ENCODE measurements at regions not wholly inside any gene's neighbourhood (a gene's known extent, or its start where the extent isn't known, plus 50 kb on each side); places are given as distances from the start of the nearest gene placed in this dataset.
A peak's percentile ranks its signal among the peaks of the same experiment; 100 is the strongest.

- DNase-seq, result no peak
- Histone ChIP-seq H3K4me2 (0 out of 2 replicates have a peak overlapping the region, but pooled peaks have one; percentile 26), H3K9me3 (no peaks in the 10 kb centered on the region), H3K36me3 (replicated peaks in 1 of 2; ENCODE audit: control insufficient read depth in 1 of 2, insufficient read depth in 2 of 2, low read length in 1 of 2) (no peaks in the 10 kb centered on the region), H3K4me3 (ENCODE audit: low read depth in 2 of 2, low read length in 1 of 2) (no peak overlapping the region), H3K27me3 (ENCODE audit: insufficient read depth) (no peaks in the 10 kb centered on the region), H4K20me1 (ENCODE audit: insufficient read depth) (no peaks in the 10 kb centered on the region), H3F3A (replicated peaks; ENCODE audit: insufficient read depth) (peaks cover 9% of the 10 kb centered on the region), H3K4me1 (ENCODE audit: control insufficient read depth in 1 of 2, insufficient read depth in 2 of 2, low read depth in 1 of 2, low read length in 1 of 2) (peaks cover 0 to 31% of the 10 kb centered on the region in 2 experiments; a peak in 2 of 4 replicates), H3K9me2 (no peaks in the 10 kb centered on the region), H3K9ac (no peak overlapping the region), H2AFZ (ENCODE audit: low read depth) (no peak overlapping the region), H3K79me2 (ENCODE audit: insufficient read depth) (no peaks in the 10 kb centered on the region), H3K27ac (ENCODE audit: low read depth in 2 of 2, low read length in 1 of 2) (peak overlapping the region in 1 of 2 experiments; percentile 62; a peak in 1 of 4 replicates)
- ChIA-PET POLR2A (no interaction called here), CTCF (interaction anchor here (1.7 kb wide), 1 partner anchor 26 kb away, joined by 4 read pairs; no protein-coding TSS in a partner anchor)
- TF ChIP-seq RAD21 (IDR thresholded peaks at IDR 0.05; ENCODE audit: low read length) (no peak), JUND (IDR thresholded peaks at IDR 0.05) (no peak), PBX3 (IDR thresholded peaks at IDR 0.05) (no peak), RFX5 (IDR thresholded peaks at IDR 0.05; ENCODE audit: low read length) (no peak), POLR2AphosphoS5 (IDR thresholded peaks at IDR 0.05; ENCODE audit: low read depth, low read length) (no peak), FOXJ3 (CRISPR knock-in tag; IDR thresholded peaks at IDR 0.05) (no peak), MAX (IDR thresholded peaks at IDR 0.05; ENCODE audit: low read depth) (no peak), SIN3A (IDR thresholded peaks at IDR 0.05; ENCODE audit: borderline replicate concordance, low read depth, low read length) (no peak), MEF2A (IDR thresholded peaks at IDR 0.05; ENCODE audit: borderline replicate concordance, low read depth) (no peak), MXI1 (IDR thresholded peaks at IDR 0.05; ENCODE audit: low read depth, low read length) (no peak)
Observed at GRCh38 chr9:88767504-88767790, 223.8 kb upstream of the S1PR3 start.

- H3K79me2 ChIP-seq (ENCODE audit: insufficient read depth), result no peaks in the 10 kb centered on the region
- H3K4me3 ChIP-seq (ENCODE audit: low read depth in 2 of 2, low read length in 1 of 2), result no peak overlapping the region
- no peaks in the 10 kb centered on the region for H3K27me3 ChIP-seq (ENCODE audit: insufficient read depth)
- POLR2A ChIA-PET, result no interaction called here
- H3K4me2 ChIP-seq, result no peak overlapping the region
- no peaks in the 10 kb centered on the region for H3K9me3 ChIP-seq
- no peaks in the 10 kb centered on the region for H4K20me1 ChIP-seq (ENCODE audit: insufficient read depth)
- peaks cover 17% of the 10 kb centered on the region for H3F3A ChIP-seq (replicated peaks; ENCODE audit: insufficient read depth)
- peaks cover 8 to 49% of the 10 kb centered on the region in 2 experiments for H3K4me1 ChIP-seq (ENCODE audit: control insufficient read depth in 1 of 2, insufficient read depth in 2 of 2, low read depth in 1 of 2, low read length in 1 of 2)
- H3K9me2 ChIP-seq, result no peaks in the 10 kb centered on the region
- H3K9ac ChIP-seq, result no peak overlapping the region
- H3K36me3 ChIP-seq (replicated peaks in 1 of 2; ENCODE audit: control insufficient read depth in 1 of 2, insufficient read depth in 2 of 2, low read length in 1 of 2), result no peaks in the 10 kb centered on the region
- no peak overlapping the region for H2AFZ ChIP-seq (ENCODE audit: low read depth)
- 88% methylated on average over 3 of the region's 3 CpGs for WGBS (ENCODE audit: low lambda C conversion rate)
- TF ChIP-seq TEAD4 (IDR thresholded peaks at IDR 0.05; ENCODE audit: borderline replicate concordance, insufficient read depth) (no peak), SMC3 (IDR thresholded peaks at IDR 0.05; ENCODE audit: low read depth, low read length) (no peak), RAD21 (IDR thresholded peaks at IDR 0.05; ENCODE audit: low read length) (no peak), USF2 (IDR thresholded peaks at IDR 0.05; ENCODE audit: borderline replicate concordance, low read depth, low read length) (no peak), PBX3 (IDR thresholded peaks at IDR 0.05) (no peak), EZH2phosphoT487 (IDR thresholded peaks at IDR 0.05; ENCODE audit: borderline replicate concordance, low read depth) (no peak), JUND (IDR thresholded peaks at IDR 0.05) (no peak), POLR2AphosphoS5 (IDR thresholded peaks at IDR 0.05; ENCODE audit: low read depth, low read length) (no peak), TAF1 (IDR thresholded peaks at IDR 0.05; ENCODE audit: borderline replicate concordance, low read depth, low read length) (no peak), TCF12 (IDR thresholded peaks at IDR 0.05) (no peak), NFIC (IDR thresholded peaks at IDR 0.05; ENCODE audit: borderline replicate concordance) (no peak)
- no peak overlapping the region for H3K27ac ChIP-seq (ENCODE audit: low read depth in 2 of 2, low read length in 1 of 2)
- CTCF ChIA-PET, result no interaction called here
- DNase-seq, result no peak
Observed at GRCh38 chr9:88772575-88772974, 218.7 kb upstream of the S1PR3 start.
